ENCODE measurements at regions not wholly inside any gene's neighbourhood (a gene's known extent, or its start where the extent isn't known, plus 50 kb on each side); places are given as distances from the start of the nearest gene placed in this dataset.

- DNase-seq, result no peak
Observed at GRCh38 chr2:144280009-144280408, 239.9 kb downstream of the ZEB2 start.

GRCh38 chr2:144279165-144279564, 240.8 kb downstream of the ZEB2 start:
- DNase-seq, result no peak

- no peak for DNase-seq
Observed at GRCh38 chr2:144277622-144278354, 242.1 kb downstream of the ZEB2 start.

- no peak for DNase-seq
Observed at GRCh38 chr2:144275340-144275739, 244.6 kb downstream of the ZEB2 start.

GRCh38 chr2:144274131-144274530, 245.8 kb downstream of the ZEB2 start:
- no peak for DNase-seq

GRCh38 chr2:144270951-144271350, 249.0 kb downstream of the ZEB2 start:
- DNase-seq, result no peak

- no peak for DNase-seq
Observed at GRCh38 chr2:144268036-144268678, 251.8 kb downstream of the ZEB2 start.

- no peak for DNase-seq
Observed at GRCh38 chr2:144267239-144267638, 252.7 kb downstream of the ZEB2 start.

GRCh38 chr2:144265654-144266053, 254.3 kb downstream of the ZEB2 start:
- no peak for DNase-seq

- DNase-seq, result no peak
Observed at GRCh38 chr2:144261966-144262365, 258.0 kb downstream of the ZEB2 start.

- no peak for DNase-seq
Observed at GRCh38 chr2:144261336-144261735, 258.6 kb downstream of the ZEB2 start.

GRCh38 chr2:144259332-144259731, 260.6 kb downstream of the ZEB2 start:
- DNase-seq, result no peak

GRCh38 chr2:144258154-144258553, 261.8 kb downstream of the ZEB2 start:
- DNase-seq, result no peak

- DNase-seq, result no peak
Observed at GRCh38 chr2:144256996-144257707, 262.8 kb downstream of the ZEB2 start.

- no peak for DNase-seq
Observed at GRCh38 chr2:144254342-144255235, 265.3 kb downstream of the ZEB2 start.

- no peak for DNase-seq
Observed at GRCh38 chr2:144253743-144254142, 266.2 kb downstream of the ZEB2 start.

GRCh38 chr2:144252694-144253093, 267.2 kb downstream of the ZEB2 start:
- DNase-seq, result no peak

GRCh38 chr2:144249035-144249637, 270.8 kb downstream of the ZEB2 start:
- no peak for DNase-seq

- no peak for DNase-seq
Observed at GRCh38 chr2:144248350-144249034, 271.4 kb downstream of the ZEB2 start.

GRCh38 chr2:144244938-144245337, 275.0 kb downstream of the ZEB2 start:
- no peak for DNase-seq

- DNase-seq, result no peak
Observed at GRCh38 chr2:144242311-144242710, 277.6 kb downstream of the ZEB2 start.

- no peak for DNase-seq
Observed at GRCh38 chr2:144241801-144242200, 278.1 kb downstream of the ZEB2 start.
